GM13976 (cell line): ENCODE measurements at regions not wholly inside any gene's neighbourhood (a gene's known extent, or its start where the extent isn't known, plus 50 kb on each side); places are given as distances from the start of the nearest gene placed in this dataset.

Source experiments
- DNase-seq: peaks from one replicate; pipeline ENCODE4 v3.0.0; 2012; ENCODE audit warnings: low spot score
- in situ Hi-C: fragments of 300-500 bp; cut with MboI; formaldehyde crosslinking; loops from one replicate; pipeline ENCODE4 v1.12.0; 2022; ENCODE audit warnings: low sequenced_read_pairs, mixed read lengths, inconsistent platforms; ENCODE audit not compliant: unreplicated experiment
- TF ChIP-seq, protein P1 (sequence below): IDR thresholded peaks from 2 replicates; pipeline ENCODE4 v1.5.1; 2012; ENCODE audit warnings: borderline replicate concordance, mild to moderate bottlenecking; ENCODE audit not compliant: insufficient read depth; ENCODE audit errors: extremely low read depth, missing control alignments, control extremely low read depth

DNA sequence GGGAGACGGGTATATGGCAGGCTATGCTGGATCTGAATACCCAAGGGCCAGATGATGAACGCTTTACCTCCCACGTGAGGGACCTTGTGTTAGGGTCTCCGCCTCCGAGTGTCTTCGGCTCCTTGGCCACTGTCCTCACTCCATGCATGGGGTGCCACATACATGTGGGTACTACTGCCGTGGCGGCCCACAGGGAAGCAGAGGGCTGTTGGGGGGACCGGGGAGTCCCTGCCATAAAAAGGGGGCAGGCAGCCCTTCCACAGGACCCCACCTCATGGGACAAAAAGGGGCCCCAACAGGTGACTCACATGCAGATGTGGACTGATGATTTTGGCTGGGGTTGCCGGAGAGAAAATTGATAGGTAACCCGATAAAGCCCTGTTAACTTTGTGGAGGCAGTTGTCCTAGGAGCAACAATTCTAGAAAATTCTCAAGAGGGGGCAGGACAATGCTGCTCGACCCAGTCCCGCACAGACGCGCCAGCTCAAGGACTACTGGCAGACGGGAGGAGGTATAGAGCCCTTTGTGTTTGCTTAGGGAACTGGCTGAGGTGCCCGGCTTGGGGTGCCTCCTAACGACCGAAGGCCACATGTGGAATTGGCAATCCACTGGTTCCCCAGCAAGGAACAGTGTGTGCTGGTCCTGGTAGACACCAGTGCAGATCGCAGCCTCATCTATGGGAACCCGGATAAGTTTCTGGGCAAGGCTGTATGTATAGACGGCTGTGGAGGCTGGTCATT is 695.7 kb upstream of the AGA start:
- DNase-seq = no peak
- in situ Hi-C loops = no loop called here
- TF ChIP-seq, protein P1, sequence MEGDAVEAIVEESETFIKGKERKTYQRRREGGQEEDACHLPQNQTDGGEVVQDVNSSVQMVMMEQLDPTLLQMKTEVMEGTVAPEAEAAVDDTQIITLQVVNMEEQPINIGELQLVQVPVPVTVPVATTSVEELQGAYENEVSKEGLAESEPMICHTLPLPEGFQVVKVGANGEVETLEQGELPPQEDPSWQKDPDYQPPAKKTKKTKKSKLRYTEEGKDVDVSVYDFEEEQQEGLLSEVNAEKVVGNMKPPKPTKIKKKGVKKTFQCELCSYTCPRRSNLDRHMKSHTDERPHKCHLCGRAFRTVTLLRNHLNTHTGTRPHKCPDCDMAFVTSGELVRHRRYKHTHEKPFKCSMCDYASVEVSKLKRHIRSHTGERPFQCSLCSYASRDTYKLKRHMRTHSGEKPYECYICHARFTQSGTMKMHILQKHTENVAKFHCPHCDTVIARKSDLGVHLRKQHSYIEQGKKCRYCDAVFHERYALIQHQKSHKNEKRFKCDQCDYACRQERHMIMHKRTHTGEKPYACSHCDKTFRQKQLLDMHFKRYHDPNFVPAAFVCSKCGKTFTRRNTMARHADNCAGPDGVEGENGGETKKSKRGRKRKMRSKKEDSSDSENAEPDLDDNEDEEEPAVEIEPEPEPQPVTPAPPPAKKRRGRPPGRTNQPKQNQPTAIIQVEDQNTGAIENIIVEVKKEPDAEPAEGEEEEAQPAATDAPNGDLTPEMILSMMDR = no peak

DNA sequence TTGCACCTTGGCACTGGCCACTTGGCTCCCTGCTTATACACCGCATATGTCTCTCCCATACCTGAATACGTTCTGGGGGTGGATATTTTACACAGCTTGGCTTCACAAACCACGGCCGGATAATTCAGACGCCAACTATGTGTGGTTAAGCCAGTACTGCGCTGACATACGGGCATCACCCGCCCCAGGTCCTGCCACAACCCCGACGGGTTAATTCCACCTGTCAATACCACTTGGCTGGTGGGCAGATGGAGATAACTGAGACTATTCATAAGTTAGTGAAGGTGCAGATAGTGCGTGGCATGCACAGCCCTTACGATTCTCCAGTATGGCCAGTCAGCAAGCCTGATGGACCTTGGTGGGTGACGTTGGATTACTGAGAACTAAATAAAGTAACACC is 696.3 kb upstream of the AGA start:
- in situ Hi-C loops = no loop called here
- no peak for DNase-seq
- TF ChIP-seq, protein P1 = no peak

- TF ChIP-seq, protein P1 = no peak
- in situ Hi-C loops = no loop called here
- no peak for DNase-seq
Measured at GRCh38 chr4:178140326-178140915, 698.2 kb upstream of the AGA start.

- TF ChIP-seq, protein P1 = no peak
- in situ Hi-C loops = no loop called here
- no peak for DNase-seq
Measured at GRCh38 chr4:178142724-178143123, 700.5 kb upstream of the AGA start.

- no peak for DNase-seq
- TF ChIP-seq, protein P1 = no peak
- in situ Hi-C loops = no loop called here
Measured at GRCh38 chr4:178148106-178148505, 705.9 kb upstream of the AGA start.

DNA sequence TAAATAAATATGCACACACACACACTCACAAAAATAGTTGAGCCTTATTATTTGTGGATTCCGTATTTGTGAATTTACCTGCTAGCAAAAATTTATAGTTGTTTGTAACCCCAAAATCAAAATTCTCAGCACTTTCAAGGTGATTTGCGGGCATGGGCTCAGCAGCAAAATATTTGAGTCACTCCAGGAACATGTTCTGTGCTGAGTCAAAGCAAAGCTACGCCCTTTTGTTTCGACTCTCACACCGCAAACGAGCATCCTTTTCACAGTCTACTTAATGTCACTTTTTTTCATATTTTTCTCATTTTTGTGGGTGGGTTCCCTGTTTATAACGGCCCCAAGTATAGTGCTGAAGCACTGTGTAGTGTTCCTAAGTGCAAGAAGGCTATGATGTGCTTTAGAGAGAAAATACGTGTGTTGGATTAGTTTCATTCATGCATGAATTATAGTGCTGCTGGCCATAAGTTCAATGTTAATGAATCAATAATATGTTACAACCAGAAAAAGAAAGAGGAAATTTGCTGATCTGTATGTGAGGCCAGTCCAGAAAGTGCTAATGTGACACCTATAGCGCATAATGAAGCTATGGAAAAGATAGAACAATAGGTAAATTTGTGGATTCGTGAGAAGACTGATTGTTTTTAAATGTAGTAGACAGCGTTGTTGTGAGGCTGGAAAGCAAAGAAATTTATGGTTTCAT is 723.2 kb upstream of the AGA start:
- no peak for DNase-seq
- TF ChIP-seq, protein P1 = no peak
- in situ Hi-C loops = no loop called here
